ENCODE measurements at regions not wholly inside any gene's neighbourhood (a gene's known extent, or its start where the extent isn't known, plus 50 kb on each side); places are given as distances from the start of the nearest gene placed in this dataset.

DNA sequence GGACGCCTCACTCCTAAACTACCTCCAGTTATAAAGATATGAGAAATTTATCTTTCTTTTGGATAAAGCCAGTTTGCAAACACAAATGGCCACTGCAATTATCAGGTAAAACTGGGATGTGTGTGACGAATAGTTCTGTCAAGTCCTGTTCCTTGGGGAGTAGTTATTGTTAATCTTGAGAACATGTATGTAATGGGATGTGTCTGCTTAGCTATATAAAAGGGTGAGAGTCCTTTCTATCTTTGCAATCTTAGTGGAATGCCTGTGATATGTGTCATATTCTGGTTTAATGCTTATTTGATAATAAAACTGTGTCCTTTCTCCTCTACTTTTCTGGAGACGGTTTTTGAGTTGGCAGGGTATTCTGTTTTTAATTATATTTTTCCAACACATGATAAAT, 56.1 kb upstream of the PKP2 start:
- DNase-seq (ENCODE audit: low read depth in 4 of 4, low spot score in 3 of 4), result no peak

DNA sequence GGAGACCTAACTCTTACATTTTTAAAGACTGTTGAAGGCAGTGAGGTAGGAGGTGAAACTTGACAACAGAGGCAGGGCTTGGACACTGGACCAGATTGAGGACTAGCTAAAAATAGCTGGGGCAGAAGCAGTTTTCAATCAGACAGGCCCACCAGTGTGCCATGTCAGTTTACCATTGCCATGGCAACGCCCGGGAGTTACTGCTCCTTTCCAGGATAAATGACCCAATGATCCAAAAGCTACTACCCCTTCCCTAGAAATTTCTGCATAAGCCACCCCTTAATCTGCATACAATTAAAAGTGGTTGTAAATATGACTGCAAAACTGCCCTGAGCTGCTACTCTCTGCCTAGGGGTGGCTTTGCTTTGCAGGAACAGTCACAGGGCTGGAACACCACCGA, 53.2 kb upstream of the PKP2 start:
- DNase-seq (ENCODE audit: low read depth in 4 of 4, low spot score in 3 of 4), result no peak

DNA sequence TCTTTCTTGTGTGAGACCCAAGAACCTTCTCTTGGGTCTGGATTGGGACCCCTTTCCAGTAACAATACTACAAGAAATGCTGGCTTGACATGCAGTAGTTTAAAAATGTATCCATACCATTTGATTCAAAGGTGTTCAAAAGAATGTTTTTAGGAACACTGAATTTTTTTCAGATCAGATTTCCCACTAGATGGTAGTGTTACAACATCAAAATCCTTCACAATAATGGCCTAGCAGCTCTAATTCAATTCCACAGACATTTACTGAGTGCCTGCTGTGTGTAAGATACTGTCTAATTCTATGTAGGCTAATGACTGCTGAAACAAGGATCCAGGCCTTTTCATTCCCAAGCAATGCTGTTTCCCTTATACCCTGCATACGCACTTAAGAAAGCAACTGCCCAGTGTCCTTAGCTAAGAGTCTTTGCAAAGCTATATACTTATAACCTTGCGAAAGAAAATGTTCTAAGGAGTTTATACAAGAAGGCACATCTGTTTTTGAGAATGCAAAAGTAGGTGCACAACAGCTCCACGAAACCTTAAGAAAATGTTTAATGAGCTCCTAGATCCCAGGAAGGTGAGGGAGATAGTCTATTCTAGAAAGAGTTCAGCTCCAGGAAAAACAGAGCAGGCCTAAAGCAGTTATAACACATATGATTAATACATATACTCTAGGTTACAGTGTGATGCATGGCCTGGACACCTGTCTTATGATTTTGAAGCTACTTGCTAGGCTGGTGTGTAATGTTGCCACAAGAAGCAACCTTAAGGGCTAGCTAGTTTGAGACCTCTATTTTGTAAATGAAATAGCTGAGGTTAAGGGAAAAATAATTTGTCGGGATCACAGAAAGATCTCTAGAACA, 50.9 kb upstream of the PKP2 start:
- DNase-seq (ENCODE audit: low read depth in 4 of 4, low spot score in 3 of 4), result peak; percentile 8 to 29 (median 28)

DNA sequence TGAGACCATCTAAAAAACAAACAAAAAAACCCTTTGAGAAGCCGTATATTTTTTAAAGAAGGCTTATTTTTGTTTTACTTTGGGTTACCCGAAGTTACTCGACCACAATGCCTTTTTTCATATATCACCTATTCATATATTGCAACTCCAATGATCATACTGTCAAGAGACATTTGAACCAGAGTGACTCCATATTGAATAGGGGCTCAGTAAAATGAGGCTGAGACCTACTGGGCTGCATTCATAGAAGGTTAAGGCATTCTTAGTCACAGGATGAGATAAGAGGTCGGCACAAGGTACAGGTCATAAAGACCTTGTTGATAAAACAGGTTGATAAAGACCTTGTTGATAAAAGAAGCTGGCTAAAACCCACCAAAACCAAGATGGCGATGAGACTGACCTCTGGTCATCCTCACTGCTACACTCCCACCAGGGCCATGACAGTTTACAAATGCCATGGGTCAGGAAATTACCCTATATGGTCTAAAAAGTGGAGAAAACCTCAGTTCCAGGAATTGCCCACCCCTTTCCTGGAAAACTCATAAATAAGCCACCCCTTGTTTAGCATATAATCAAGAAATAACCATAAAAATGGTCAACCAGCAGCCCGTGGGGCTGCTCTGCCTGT, 50.0 kb upstream of the PKP2 start:
- no peak for DNase-seq (ENCODE audit: low read depth in 4 of 4, low spot score in 3 of 4)

Measured in left renal pelvis (tissue), 4 donors.